Smooth muscle cell (in vitro differentiated cells): ENCODE measurements at regions not wholly inside any gene's neighbourhood (a gene's known extent, or its start where the extent isn't known, plus 50 kb on each side); places are given as distances from the start of the nearest gene placed in this dataset.
"Not testable (repeated sequence)": the region's sequence is repeated elsewhere in the genome, so short reads cannot be mapped to it uniquely, and the experiment has no call there.

Source experiments
- DNase-seq: peaks from one replicate; lab custom pipeline; 2025; ENCODE audit not compliant: unreplicated experiment; lab: John Stamatoyannopoulos, UW
- H2AFZ ChIP-seq: fragments of 200-600 bp; sonication (generic); 2 replicates; pipeline ENCODE4 v1.6.0; 2016; ENCODE audit warnings: antibody characterized with exemption, low read depth, mild to moderate bottlenecking
- H3F3A ChIP-seq: fragments of 200-600 bp; sonication (generic); 2 replicates; pipeline ENCODE4 v1.6.0; 2017; ENCODE audit warnings: antibody characterized with exemption, low read depth
- H3K27ac ChIP-seq: fragments of 200-600 bp; sonication (generic); 2 replicates; pipeline ENCODE4 v1.5.1; 2016; ENCODE audit warnings: low read depth, mild to moderate bottlenecking
- H3K27me3 ChIP-seq: fragments of 200-600 bp; sonication (generic); 2 replicates; pipeline ENCODE4 v1.6.1; 2016; ENCODE audit warnings: low read depth, mild to moderate bottlenecking
- H3K36me3 ChIP-seq: fragments of 200-600 bp; sonication (generic); 2 replicates; pipeline ENCODE4 v1.5.1; 2016; ENCODE audit warnings: low read depth
- H3K4me1 ChIP-seq: fragments of 200-600 bp; sonication (generic); 2 replicates; pipeline ENCODE4 v1.5.1; 2016; ENCODE audit warnings: low read depth
- H3K4me2 ChIP-seq: fragments of 200-600 bp; sonication (generic); 2 replicates; pipeline ENCODE4 v1.6.0; 2016; ENCODE audit warnings: mild to moderate bottlenecking
- H3K4me3 ChIP-seq: fragments of 200-600 bp; sonication (generic); 2 replicates; pipeline ENCODE4 v1.5.1; 2016; ENCODE audit warnings: mild to moderate bottlenecking
- H3K79me2 ChIP-seq: fragments of 200-600 bp; sonication (generic); 2 replicates; pipeline ENCODE4 v1.6.0; 2016; ENCODE audit warnings: low read depth, mild to moderate bottlenecking
- H3K9ac ChIP-seq: fragments of 200-600 bp; sonication (generic); 2 replicates; pipeline ENCODE4 v1.6.0; 2016; ENCODE audit warnings: low read depth
- H3K9me3 ChIP-seq: fragments of 200-600 bp; sonication (generic); replicated peaks from 2 replicates; pipeline ENCODE4 v1.5.1; 2016; ENCODE audit warnings: low read depth
- H4K20me1 ChIP-seq: fragments of 200-600 bp; sonication (generic); 2 replicates; pipeline ENCODE4 v1.6.0; 2016; ENCODE audit warnings: low read depth
- WGBS: methylation state at CpG from one replicate; pipeline ENCODE4 v1.1.7; 2016; ENCODE audit warnings: low lambda C conversion rate; 5-methylcytosine and 5-hydroxymethylcytosine counted together
- TF ChIP-seq, protein P1 (sequence below): fragments of 200-600 bp; sonication (generic); IDR thresholded peaks from 2 replicates; pipeline ENCODE4 v1.5.1; 2017; ENCODE audit warnings: borderline replicate concordance, mild to moderate bottlenecking, antibody characterized with exemption; ENCODE audit not compliant: insufficient read depth, poor library complexity, severe bottlenecking

DNA sequence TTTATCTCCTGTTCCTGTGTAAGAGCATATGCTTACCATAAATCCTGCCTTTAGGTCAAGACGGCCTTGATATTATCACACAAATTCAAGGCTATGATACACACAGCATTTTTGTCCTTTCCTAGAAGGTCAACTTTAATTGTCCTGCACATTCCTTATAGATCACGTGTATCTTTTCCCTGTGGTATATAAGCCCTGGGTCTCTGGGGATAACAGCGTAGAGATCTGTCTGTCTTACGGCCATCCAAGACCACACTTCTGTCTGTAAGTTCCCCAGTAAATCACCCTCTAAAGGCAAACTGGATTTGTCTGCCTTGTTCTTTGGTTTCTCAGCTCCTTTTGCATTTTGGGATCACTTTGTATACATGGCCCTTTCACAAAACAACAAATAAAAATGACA, 69.5 kb upstream of the TCL1B start:
- no peak for DNase-seq
- H3K36me3 ChIP-seq = no peaks in the 10 kb centered on the region
- no peaks in the 10 kb centered on the region for H3K4me1 ChIP-seq
- H4K20me1 ChIP-seq = no peaks in the 10 kb centered on the region
- WGBS = 72% methylated on average over 4 of the region's 4 CpGs
- H3K9me3 ChIP-seq = no peaks in the 10 kb centered on the region
- H3K9ac ChIP-seq = no peak overlapping the region
- TF ChIP-seq, protein P1, sequence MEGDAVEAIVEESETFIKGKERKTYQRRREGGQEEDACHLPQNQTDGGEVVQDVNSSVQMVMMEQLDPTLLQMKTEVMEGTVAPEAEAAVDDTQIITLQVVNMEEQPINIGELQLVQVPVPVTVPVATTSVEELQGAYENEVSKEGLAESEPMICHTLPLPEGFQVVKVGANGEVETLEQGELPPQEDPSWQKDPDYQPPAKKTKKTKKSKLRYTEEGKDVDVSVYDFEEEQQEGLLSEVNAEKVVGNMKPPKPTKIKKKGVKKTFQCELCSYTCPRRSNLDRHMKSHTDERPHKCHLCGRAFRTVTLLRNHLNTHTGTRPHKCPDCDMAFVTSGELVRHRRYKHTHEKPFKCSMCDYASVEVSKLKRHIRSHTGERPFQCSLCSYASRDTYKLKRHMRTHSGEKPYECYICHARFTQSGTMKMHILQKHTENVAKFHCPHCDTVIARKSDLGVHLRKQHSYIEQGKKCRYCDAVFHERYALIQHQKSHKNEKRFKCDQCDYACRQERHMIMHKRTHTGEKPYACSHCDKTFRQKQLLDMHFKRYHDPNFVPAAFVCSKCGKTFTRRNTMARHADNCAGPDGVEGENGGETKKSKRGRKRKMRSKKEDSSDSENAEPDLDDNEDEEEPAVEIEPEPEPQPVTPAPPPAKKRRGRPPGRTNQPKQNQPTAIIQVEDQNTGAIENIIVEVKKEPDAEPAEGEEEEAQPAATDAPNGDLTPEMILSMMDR = no peak
- no peak overlapping the region for H3K4me3 ChIP-seq
- H3K27ac ChIP-seq = no peak overlapping the region
- no peaks in the 10 kb centered on the region for H3K79me2 ChIP-seq
- no peaks in the 10 kb centered on the region for H3K27me3 ChIP-seq
- H3K4me2 ChIP-seq = no peak overlapping the region
- H2AFZ ChIP-seq = no peak overlapping the region
- no peaks in the 10 kb centered on the region for H3F3A ChIP-seq

DNA sequence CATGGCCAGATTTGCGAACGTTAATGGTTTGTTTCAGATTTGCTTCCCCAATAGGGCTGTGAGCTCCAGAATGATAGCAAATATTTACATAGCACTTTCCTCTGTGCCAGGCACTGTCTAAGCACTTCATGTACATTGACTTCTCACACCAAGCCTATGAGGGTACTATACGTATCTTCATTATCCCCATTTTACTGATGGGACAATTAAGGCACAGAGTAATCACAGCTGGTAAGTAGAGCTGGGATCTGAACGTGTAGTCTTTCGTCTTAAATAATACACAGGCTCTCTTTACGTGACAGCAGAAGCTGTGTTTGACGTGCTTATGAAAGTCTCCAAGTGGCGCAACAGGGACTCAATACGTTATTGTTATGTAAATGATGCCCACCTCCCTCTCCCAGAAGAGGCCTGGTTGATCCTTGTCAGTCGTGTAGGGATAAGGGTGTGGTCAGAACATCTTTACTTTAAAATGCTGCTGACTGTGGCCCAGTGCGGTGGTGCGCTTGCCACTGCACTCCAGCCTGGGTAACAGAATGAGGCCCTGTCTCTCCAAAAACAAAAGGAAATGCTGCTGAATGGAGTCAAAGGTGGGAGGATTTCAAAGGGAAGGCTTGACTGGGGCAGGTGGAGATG, 66.3 kb upstream of the TCL1B start:
- no peaks in the 10 kb centered on the region for H3K4me1 ChIP-seq
- H3K79me2 ChIP-seq = no peaks in the 10 kb centered on the region
- H3K27ac ChIP-seq = no peak overlapping the region
- no peak overlapping the region for H3K4me3 ChIP-seq
- H4K20me1 ChIP-seq = no peaks in the 10 kb centered on the region
- H3K36me3 ChIP-seq = no peaks in the 10 kb centered on the region
- no peak overlapping the region for H3K9ac ChIP-seq
- DNase-seq = no peak
- no peaks in the 10 kb centered on the region for H3K9me3 ChIP-seq
- 72% methylated on average over 12 of the region's 12 CpGs for WGBS
- TF ChIP-seq, protein P1 = no peak
- H3K27me3 ChIP-seq = no peaks in the 10 kb centered on the region
- H3F3A ChIP-seq = no peaks in the 10 kb centered on the region
- H2AFZ ChIP-seq = no peak overlapping the region
- H3K4me2 ChIP-seq = no peak overlapping the region

DNA sequence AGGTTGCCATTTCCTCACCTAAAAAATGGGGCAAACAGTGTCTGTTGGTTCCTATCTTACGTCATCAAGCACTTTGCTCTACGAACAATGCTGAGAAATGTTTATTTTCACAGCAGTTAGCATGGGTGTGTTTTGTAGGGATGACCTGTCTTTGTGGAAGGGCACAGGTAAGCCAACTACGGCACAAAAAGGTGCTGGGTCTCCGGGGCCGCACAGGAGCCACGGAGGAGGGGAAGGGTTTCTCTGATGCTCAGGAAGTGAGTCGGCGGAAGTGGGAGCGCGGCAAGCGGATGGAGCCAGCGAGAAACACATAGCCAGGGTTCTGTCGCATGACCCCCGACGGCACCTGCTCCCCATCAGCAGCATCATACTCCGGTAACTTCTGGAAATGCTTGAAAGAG, 65.6 kb upstream of the TCL1B start:
- no peak overlapping the region for H3K9ac ChIP-seq
- H3K4me1 ChIP-seq = no peaks in the 10 kb centered on the region
- H2AFZ ChIP-seq = no peak overlapping the region
- H3K79me2 ChIP-seq = no peaks in the 10 kb centered on the region
- no peak for DNase-seq
- H3F3A ChIP-seq = no peaks in the 10 kb centered on the region
- 95% methylated on average over 15 of the region's 16 CpGs for WGBS
- H3K27ac ChIP-seq = no peak overlapping the region
- H3K4me3 ChIP-seq = no peak overlapping the region
- H3K36me3 ChIP-seq = no peaks in the 10 kb centered on the region
- H3K27me3 ChIP-seq = no peaks in the 10 kb centered on the region
- H3K4me2 ChIP-seq = no peak overlapping the region
- TF ChIP-seq, protein P1 = no peak
- no peaks in the 10 kb centered on the region for H3K9me3 ChIP-seq
- H4K20me1 ChIP-seq = no peaks in the 10 kb centered on the region

DNA sequence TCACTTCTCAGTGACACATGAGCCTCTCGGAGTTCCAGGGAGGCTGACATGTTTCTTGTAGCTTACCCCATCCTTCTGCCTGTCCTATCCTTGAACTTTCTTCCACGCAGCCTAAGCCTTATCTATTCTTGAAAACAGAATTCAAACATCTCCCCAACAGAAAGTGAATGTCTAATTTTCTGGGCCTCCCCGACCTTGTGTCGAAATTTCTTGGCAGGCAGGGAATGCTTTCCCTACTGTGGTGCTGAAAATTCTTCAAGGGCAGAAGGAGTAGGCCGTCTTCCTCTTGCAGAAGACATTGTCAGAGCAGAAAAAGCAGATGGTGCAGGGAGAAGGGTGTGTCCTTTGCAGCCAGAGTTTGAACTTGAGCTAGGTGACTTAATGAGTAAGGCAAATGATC, 63.0 kb upstream of the TCL1B start:
- no peak overlapping the region for H3K27ac ChIP-seq
- WGBS = 83% methylated on average over 5 of the region's 5 CpGs
- no peaks in the 10 kb centered on the region for H3F3A ChIP-seq
- no peaks in the 10 kb centered on the region for H3K4me1 ChIP-seq
- no peak overlapping the region for H3K4me2 ChIP-seq
- no peaks in the 10 kb centered on the region for H3K79me2 ChIP-seq
- no peaks in the 10 kb centered on the region for H4K20me1 ChIP-seq
- no peak overlapping the region for H3K9ac ChIP-seq
- H3K9me3 ChIP-seq = no peaks in the 10 kb centered on the region
- TF ChIP-seq, protein P1 = no peak
- H3K4me3 ChIP-seq = no peak overlapping the region
- no peaks in the 10 kb centered on the region for H3K36me3 ChIP-seq
- no peaks in the 10 kb centered on the region for H3K27me3 ChIP-seq
- no peak for DNase-seq
- H2AFZ ChIP-seq = no peak overlapping the region

DNA sequence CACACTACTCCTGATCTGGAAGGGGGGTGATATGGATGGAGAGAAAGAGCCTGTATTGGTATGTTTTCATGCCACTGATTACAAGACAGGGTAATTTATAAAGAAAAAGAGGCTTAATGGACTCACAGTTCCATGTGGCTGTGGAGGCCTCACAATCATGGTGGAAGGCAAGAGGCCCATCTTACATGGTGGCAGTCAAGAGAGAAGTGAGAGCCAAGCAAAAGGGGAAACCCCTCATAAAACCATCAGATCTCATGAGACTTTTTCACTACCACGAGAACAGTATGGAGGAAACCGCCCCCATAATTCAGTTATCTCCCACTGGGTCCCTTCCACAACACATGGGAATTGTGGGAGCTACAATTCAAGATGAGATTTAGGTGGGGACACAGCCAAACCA, 60.5 kb upstream of the TCL1B start:
- H2AFZ ChIP-seq = not testable (repeated sequence)
- WGBS = 93% methylated on average over 2 of the region's 2 CpGs

More for the DNA sequence above, 60.5 kb upstream of the TCL1B start:
- H3K27ac ChIP-seq, H3K9me3 ChIP-seq, H3K4me2 ChIP-seq, H4K20me1 ChIP-seq, H3K36me3 ChIP-seq, H3K79me2 ChIP-seq, H3K4me3 ChIP-seq, H3K4me1 ChIP-seq, H3K27me3 ChIP-seq, DNase-seq, H3K9ac ChIP-seq, H3F3A ChIP-seq: not testable (repeated sequence)
